Hepatic stellate cell (primary cell): ENCODE measurements at regions not wholly inside any gene's neighbourhood (a gene's known extent, or its start where the extent isn't known, plus 50 kb on each side); places are given as distances from the start of the nearest gene placed in this dataset.
A peak's percentile ranks its signal among the peaks of the same experiment; 100 is the strongest.

Experiments used
- DNase-seq: peaks from one replicate; pipeline ENCODE4 v3.0.0; 2011; ENCODE audit warnings: low spot score

DNA sequence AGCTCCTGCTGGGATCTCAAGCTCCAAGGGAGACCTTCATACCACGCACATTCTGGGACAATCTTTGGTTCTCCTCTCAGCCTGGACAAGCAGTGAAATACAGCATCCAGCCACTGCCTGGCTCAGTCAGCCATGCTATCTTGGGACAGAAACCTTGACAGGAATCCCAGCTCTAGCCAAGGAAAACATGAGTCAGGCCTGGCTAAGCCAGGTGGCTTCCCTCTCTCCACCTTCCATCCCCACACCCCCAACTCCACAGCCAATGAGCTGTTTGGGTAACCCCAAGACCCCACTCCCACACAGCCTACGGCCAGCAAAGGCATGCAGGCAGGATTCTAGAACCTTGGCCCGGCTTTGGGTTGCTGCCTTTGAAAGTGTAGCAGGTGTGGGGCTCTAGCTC lies 64.9 kb downstream of the MCFD2 start:
- peak; percentile 72 for DNase-seq

DNA sequence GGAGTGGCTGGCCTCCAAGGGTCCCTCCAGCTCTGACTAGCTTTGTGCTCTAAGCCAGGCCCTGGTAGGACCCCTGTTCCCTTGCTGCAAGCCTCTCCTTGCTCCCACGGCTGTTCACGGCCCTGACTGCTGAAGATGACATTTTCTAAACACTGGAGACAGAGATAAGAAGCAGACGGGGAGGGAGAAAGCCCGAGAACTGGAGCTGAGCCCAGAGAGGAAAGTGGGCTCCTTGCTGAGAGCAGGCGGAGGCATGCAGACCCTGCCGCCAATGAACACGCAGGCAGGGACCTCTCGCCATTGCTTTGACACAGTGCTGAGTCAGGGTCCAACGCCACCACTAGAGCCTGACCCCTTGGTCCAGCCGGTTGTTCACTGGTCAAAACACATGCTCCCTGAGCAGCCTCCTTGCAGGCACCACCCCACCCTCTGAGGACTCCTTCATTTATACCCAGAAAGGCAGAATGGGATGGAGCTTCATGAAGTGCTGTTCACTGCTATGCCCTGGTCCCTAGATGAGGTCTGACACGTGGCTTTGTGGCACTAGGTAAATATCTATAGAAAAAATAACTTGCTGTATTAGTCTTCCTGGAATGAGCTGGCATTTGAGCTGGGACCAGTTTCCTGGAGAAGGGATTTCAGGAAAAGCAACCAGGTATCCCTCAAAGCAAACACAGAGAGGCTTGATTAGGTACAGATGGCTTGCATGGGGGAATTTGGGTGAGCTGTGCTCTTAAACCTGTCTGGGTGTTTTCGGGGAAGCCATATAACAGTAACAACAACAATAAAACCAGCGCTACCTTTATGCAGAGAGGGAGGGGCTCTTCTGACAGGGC lies 65.7 kb downstream of the MCFD2 start:
- DNase-seq = peak; percentile 52

DNA sequence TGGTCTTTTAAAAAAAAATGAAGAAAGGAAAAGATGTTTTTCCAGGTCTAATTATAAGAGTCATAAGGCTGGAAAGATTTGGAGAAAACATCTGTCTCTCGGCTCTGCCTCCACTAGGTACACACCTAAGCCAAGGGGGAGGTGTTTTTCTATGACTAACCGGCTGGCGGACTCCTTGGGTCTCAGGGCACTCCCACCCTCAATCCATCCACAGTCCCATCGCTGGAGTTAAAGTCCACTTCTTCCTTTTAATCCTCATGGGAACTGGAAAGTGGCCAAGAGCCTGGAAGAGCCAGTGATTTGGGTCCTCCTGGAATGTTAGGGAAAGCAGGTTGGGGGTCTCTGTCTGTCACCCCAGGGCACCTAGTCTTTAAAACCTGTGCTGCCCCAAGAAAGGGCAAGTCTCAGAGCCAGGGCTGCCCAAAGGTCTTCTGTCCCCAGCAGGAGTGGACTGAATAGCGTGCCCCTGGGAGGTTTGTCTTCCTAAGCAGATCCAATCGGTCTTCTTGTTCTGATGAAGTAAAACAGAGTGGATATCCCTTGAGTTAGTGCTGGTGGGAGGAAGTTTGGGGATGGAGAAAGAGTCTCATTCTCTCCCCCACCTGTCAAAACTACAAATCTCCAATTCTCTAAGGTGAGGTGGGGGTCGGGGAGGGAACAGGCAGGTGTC lies 66.4 kb downstream of the MCFD2 start:
- no peak for DNase-seq

DNA sequence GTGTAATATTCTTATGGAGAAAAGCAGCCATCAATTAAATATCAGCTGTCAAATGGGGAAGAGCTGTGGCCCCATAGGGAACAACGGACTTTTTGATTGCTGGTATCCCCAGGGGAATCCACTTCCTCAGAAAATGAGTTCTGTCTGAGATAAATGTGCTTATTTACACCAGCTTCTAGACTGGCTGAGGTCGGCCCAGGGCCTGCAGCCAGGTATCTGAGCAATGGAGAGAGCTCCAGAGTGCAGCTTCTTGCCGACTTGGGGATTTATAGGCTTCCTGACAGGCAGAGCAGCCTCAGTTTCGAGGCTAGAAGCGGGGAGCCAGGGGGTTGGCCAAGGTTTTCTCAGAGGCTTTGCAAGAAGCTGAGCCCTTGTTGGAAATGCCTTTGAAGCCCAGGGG lies 67.2 kb downstream of the MCFD2 start:
- no peak for DNase-seq

DNA sequence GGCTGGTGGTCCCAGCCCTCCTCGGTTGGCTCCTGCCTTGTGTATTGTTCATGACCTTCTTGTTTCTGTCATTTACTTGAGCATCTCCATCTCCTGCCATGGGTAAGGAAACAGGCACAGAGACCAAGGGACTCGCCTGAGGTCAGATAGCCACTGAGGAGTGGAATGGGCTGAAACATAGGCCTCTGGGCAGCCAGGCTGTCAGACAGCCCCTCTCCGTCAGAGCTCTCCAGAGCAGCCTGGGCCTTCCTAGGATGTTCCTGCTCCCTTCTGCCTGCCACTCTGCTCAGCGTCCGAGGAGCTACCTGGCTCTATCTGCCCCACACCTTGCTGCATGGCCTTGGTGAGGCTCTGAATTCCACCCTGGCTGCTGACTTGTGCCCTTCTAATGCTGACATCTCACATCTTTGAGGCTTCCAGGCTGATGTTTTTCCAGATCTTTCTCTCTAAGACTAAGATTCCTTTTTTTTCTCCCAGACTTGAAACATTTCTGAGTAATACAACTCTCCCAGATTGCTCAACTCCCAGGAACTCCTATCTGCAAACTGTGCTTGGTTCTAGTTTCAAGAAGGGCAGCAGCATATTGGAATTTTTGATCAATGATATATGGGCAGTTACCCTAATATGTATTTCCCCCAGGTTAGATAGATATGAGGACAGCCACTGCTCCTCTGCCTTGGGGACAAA lies 67.7 kb downstream of the MCFD2 start:
- peak; percentile 64 for DNase-seq

DNA sequence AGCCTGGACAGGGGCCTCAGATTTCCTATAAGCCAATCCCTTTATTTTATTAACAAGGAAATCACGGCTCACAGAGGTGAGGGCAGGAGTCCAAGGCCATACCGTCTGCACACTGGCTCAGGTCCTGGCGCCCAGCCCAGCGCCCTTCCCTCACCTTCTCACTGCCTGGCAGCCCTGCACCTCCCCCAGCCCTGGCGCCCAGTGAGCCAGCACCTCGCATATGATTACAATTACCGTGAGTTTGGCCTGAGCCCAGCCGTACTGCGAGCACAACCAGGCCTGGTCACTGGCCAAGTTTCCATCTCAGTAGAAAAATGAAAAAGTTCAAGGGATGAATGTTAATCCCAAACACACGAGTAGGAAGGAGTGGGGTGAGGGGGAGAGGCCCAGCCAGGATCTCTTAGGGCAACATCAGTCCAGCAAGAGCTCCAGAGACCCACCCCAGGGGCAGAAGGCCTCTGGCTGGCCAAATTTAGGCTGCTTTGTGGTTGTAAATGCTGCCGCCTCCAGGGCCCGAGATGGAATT lies 68.4 kb downstream of the MCFD2 start:
- DNase-seq = peak; percentile 62

DNA sequence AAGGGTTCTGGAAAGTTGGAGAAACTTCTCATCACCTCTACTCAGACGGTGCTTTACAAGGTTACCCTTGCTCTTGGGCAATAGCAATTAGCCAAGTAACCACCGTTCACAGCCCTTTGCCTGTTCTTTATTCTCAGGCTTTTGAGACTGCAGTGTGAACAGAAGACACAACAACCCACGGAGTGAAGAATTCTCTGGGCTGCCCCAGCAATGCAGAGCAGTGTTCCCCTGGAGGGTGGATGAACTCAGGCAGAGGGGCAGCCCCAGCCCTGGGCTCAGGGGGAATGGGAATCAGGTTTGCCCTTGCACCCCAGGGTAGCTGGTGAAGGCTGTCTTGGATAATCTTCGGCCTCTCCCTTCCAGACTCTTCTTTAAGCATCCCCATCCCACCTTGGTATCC lies 69.1 kb downstream of the MCFD2 start:
- DNase-seq = no peak

DNA sequence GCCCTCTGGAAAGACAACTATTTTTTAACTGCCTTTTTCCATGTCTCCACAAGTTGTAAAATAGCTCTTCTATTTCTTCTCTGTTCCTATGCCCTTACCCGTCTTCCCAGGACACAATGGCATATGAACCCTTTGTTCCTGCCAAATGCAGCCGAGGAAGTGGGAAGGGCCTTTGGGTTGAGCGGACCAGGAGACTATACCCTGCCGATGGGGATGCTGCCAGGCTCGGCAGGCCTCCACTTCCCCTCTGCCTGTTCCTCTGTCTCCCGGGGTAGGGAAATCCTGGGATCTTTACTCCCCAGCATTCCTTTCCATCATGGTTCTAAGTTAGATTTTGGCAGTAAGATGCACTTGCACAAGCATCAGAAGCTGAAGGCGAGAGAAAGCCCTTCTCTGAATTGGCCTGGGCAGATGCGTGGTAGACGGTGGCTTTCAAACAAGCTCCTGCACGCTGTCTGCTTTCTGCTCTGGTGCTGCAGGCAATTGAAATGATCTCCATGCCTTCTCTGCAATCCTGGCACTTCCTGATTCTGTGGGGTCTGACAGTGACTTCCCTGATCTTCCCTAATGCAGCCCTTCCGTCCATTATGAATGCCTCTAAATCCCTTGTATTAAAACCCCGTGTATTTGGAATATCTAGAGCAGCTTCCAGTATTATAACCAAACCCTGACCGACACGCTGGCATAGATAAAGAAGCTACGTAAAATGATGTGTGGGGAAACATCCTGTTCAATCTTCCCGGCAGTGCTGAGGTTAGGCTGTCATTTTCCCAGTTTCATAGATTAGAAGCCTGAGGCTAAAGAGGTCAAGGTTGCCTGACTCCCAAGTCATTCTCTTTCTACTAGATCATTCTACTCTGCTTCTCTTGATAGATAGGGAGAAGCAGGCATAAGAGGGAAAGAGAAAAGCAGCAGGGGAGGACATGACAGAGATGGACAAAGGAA lies 69.8 kb downstream of the MCFD2 start:
- no peak for DNase-seq

DNA sequence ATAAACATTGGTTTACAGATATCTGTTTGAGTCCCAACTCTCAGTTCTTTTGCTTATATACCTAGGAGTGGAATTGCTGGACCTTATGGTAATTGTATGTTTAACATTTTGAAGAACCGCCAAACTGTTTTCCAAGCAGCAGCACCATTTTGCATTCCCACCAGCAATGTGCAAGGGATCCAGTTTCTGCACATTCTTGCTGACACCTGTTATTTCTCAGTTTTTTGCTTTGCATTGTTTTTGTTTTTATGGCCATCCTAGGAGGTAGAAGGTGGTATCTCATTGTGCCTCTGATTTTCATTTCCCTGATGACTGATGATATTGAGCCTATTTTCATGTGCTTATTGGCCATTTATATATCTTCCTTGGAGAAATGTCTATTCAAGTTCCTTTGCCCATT lies 71.2 kb downstream of the MCFD2 start:
- no peak for DNase-seq

DNA sequence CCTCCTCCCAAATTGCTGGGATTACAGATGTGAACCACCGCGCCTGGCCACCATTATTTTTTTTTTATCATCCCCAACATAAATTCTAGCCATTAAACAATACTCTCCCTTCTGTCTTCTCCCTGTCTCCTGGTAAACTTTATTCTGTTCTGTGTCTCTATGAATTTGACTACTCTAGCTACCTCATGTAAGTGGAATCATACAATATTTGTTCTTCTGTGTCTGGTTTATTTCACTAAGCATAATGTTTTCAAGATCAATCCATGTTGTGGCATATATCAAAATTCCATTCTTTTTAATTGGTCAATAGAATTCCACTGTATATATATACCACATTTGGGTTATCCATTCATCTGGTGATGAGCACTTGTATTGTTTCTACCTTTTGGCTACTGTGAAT lies 71.6 kb downstream of the MCFD2 start:
- DNase-seq = no peak

DNA sequence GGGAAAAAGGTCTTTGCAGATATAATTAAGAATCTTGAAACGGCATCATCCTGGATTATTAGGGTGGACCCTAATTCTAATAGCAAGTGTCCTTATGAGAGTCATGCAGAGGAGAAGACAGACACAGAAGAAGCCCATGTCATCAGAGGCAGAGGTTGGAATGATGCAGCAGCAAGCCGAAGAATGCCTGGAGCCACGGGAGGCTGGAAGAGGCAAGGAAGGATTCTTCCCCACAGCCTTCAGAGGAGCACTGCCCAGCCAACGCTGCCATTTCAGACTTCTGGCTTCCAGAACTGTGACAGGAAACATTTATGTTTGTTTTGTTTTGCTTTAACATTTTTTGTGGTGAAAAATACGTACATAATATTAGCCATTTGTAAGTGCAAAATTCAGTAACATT lies 72.3 kb downstream of the MCFD2 start:
- no peak for DNase-seq

DNA sequence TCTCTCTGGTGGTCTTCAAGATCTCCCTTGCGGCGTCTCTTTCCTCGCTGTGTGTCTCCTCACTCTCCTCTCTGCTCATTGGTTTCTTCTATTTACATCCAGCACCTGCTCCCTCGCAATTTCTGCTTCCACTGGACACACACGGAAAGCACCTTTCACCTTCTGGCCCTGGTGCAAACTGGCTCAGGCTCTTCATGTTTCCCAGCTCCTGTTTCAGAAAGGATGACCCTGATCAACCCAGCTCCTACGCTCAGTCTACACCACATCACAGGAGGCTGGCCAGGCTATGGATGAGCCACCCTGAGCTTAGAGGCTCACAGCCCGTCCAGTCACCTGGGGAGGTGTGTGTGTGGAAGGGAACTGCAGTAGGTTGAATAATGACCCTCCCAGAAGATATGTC lies 72.7 kb downstream of the MCFD2 start:
- DNase-seq = no peak

DNA sequence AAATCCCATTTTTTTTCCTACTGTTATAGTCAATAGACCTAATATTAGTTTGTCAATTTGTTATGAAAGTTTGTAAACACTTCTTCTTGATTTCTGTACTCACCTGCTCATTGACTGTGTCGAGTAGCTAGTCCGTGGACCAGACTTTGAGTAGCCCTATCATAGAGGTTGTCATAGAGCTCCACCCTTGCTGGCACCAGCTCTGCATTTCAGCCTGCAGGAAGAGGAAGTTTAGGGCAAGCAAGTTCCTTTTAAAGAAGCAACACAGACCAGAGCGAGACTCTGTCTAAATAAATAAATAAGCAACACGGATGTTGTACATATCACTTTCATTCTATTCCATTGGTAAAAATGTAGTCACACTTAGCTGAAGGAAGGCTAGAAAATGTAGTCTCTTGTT lies 74.0 kb downstream of the MCFD2 start:
- no peak for DNase-seq

DNA sequence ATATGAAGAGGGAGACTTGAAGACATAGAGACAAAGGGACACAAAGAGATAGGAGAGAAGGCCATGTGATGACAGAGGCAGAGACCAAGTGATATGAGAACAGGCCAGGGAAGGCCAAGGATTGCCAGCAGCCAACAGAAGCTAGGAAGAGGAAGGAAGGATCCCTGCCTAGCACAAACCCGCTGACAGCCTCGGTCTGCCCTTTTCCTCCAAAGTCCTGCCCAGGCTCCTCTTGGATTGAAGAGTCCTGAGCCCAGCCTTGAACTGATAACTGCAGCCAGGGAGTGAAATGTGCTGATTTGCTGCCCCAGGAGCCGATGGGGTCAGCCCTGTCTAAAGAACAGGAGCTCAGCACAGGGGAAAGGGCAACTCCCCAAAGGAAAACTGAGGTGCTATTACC lies 76.6 kb downstream of the MCFD2 start:
- no peak for DNase-seq

DNA sequence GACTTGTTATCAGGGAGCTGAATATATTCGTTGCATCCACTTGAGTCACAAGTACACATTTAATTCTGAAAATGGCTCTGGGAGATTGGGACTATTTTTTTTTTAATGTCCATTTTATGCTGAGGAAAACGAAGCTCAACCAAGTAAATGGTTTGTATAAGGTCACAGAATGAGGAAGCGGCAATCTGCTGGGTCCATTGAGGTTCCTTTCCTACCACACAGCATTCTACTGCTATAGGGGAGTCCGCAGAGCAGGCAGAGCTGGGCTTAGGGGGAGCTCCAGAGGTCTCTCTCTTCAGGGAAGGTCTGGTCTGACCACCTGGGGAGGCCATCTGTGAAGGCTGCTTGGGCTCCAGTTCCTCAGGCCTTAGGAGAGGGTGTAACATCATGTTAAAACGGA lies 77.9 kb downstream of the MCFD2 start:
- DNase-seq = no peak

DNA sequence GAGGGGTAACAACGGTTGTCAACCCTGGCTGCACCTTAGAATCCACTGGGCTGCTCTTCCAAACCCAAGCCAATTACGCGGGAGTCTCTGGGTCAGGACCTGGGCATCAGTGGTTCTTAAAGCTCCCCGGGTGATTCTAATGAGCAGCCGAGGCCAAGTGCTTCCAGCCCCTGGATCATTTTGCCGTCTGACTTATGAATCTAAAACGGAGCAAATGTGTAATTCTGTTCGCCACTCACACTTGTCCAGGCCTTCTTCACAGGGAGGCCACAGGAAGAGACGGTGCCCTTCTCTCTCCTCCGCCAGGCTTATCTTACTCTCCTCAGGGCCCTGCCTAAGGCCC lies 78.5 kb downstream of the MCFD2 start:
- no peak for DNase-seq

DNA sequence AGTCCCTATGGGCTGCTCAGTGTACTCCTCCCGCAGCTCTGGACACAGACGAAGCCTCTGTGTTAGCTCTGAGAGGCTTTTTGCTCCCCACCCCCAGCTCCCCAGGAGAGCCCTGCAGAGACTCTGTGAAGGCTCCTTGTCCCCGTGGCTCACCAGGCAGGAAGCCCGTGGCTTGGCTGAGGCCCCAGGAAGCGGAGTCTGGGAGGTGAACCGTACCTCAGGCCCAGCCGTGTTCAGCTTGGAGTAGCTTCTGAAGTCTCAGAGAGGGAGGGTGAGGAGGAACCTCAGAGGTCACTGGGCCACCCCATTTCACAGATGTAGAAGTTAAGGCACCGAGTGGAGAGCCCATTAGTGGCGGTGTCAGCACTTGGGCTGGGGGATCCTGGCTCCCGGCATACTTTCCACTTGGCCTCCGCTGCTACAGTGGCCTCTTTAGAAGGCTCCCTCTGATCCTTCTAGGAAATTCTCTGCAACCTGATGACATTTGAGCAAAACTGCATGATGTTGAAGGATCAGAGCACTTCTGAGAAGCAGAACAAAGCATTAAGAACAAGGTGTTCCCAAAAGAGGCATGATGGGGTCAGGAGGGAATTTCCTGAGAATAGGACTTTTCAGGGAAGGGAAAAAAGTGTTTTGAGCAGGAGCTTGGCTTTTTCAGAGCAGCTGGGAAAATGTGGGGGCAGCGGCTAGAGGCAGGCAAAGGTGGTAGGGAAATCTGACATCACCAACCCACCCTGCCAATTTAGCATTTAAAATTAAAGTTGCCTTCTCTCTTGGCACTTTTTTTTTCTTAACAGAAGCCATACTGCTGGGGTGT lies 79.1 kb downstream of the MCFD2 start:
- no peak for DNase-seq

DNA sequence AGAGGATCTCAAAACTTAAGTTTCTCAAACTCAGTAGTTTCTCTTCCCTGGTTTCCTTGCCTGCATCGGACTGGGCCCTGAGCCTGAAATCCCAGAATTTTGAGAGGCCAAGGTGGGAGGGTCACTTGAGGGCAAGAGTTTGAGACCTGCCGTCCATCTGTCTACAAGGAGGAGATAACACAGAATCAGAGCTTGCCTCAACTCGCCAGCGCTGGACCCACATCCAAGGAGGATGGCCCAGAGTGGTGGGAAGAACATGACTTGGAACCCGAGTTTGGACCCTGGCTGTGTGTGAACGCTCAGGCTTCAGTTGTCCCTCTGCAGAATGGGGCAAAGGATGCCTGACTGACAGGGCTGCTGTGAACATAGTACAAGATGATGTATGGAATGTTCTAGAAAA lies 80.1 kb downstream of the MCFD2 start:
- DNase-seq = no peak

DNA sequence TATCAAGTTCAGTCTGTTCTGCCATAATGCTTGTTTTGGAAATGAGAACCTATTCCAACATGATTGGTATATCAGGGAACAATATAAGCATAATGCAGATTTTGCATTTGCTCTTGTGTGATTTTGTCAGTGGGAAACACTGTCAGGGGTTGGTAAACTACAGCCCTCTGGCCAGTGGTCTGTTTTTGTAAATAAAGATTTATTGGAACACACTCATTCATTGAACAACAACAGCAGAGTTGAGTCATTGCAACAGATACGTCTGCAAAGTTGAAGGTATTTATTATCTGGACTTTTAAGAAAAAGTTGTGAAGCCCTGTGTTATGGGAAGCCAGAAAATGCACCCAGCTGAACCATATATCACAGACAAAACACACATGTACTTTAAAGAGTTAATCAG lies 83.1 kb downstream of the MCFD2 start:
- DNase-seq = no peak

DNA sequence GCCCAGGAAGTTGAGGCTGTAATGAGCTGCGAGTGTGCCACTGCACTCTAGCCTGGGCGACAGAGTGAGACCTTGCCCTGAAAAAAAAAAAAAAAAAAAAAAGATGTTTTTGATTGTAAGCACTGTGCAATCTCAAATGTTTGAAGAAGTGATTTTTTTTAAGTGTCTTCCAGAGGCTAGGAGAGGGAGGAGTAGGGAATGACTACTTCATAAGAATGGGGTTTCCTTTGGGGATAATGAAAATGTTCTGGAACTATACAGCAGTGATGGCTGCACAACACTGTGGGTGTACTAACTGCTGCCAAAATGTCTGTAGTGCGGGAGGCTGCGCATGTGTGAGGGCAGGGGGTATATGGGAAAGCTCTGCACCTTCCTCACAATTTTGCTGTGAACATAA lies 83.7 kb downstream of the MCFD2 start:
- DNase-seq = no peak
